ENCODE measurements at regions not wholly inside any gene's neighbourhood (a gene's known extent, or its start where the extent isn't known, plus 50 kb on each side); places are given as distances from the start of the nearest gene placed in this dataset.
"Not testable (repeated sequence)": the region's sequence is repeated elsewhere in the genome, so short reads cannot be mapped to it uniquely, and the experiment has no call there.

GRCh38 chr2:174681099-174682006, 82.9 kb downstream of the CHRNA1 start:
- POLR2A ChIA-PET, result interaction anchor here (1.0 to 5.8 kb wide), 7 partner anchors 23 to 127 kb away, joined by 3 to 74 read pairs (median 4); partner anchors contain the start of gene WIPF1
- H3K36me3 Mint-ChIP-seq, result peaks cover 10% of the 10 kb centered on the region
- DNase-seq (no peak), ATAC-seq (ENCODE audit: low read depth) (no peak)
- H3K4me3 Mint-ChIP-seq, result peak overlapping the region; percentile 89
- H3K27ac Mint-ChIP-seq, result peak overlapping the region; percentile 81
- no peaks in the 10 kb centered on the region for H3K9me3 Mint-ChIP-seq
- peaks cover 66% of the 10 kb centered on the region for H3K4me1 Mint-ChIP-seq
- H3K27me3 Mint-ChIP-seq, result no peaks in the 10 kb centered on the region

GRCh38 chr2:174680221-174680620, 82.6 kb upstream of the WIPF1 start:
- no peak for ATAC-seq (ENCODE audit: low read depth)
- Mint-ChIP-seq H3K4me3 (peak overlapping the region; percentile 89), H3K4me1 (peaks cover 64% of the 10 kb centered on the region), H3K27ac (peak overlapping the region; percentile 72), H3K27me3 (no peaks in the 10 kb centered on the region), H3K9me3 (no peaks in the 10 kb centered on the region), H3K36me3 (peaks cover 16% of the 10 kb centered on the region)
- DNase-seq, result no peak
- POLR2A ChIA-PET, result interaction anchor here (0.5 to 5.8 kb wide), 7 partner anchors 46 to 87 kb away, joined by 3 to 74 read pairs (median 4); no protein-coding TSS in a partner anchor

GRCh38 chr2:174678395-174678794, 80.8 kb upstream of the WIPF1 start:
- H3K4me3 Mint-ChIP-seq, result no peak overlapping the region

GRCh38 chr2:174675615-174676014, 78.0 kb upstream of the WIPF1 start:
- Mint-ChIP-seq H3K36me3 (peaks cover 47% of the 10 kb centered on the region), H3K4me3 (peak overlapping the region; percentile 60), H3K4me1 (peaks cover 44% of the 10 kb centered on the region), H3K27ac (peak overlapping the region; percentile 74), H3K9me3 (peaks cover 6% of the 10 kb centered on the region), H3K27me3 (no peaks in the 10 kb centered on the region)
- DNase-seq, result no peak
- peak; percentile 64 for ATAC-seq (ENCODE audit: low read depth)
- POLR2A ChIA-PET, result no interaction called here

More at GRCh38 chr2:174678395-174678794, 80.8 kb upstream of the WIPF1 start:
- DNase-seq (no peak), ATAC-seq (ENCODE audit: low read depth) (no peak)
- H3K36me3 Mint-ChIP-seq, result peaks cover 23% of the 10 kb centered on the region
- POLR2A ChIA-PET, result interaction anchor here (1.5 to 2.1 kb wide), 2 partner anchors 44 to 84 kb away, joined by 5 to 8 read pairs; no protein-coding TSS in a partner anchor
- no peak overlapping the region for H3K27ac Mint-ChIP-seq
- no peaks in the 10 kb centered on the region for H3K9me3 Mint-ChIP-seq
- no peaks in the 10 kb centered on the region for H3K27me3 Mint-ChIP-seq
- peaks cover 51% of the 10 kb centered on the region for H3K4me1 Mint-ChIP-seq

GRCh38 chr2:174673876-174674275, 76.3 kb upstream of the WIPF1 start:
- Mint-ChIP-seq H3K36me3 (peaks cover 45% of the 10 kb centered on the region), H3K4me3 (no peak overlapping the region), H3K27me3 (no peaks in the 10 kb centered on the region), H3K4me1 (peaks cover 34% of the 10 kb centered on the region), H3K27ac (no peak overlapping the region), H3K9me3 (peaks cover 6% of the 10 kb centered on the region)
- POLR2A ChIA-PET, result no interaction called here
- no peak for ATAC-seq (ENCODE audit: low read depth)
- DNase-seq, result no peak

GRCh38 chr2:174673440-174673839, 75.8 kb upstream of the WIPF1 start:
- no peak overlapping the region for H3K27ac Mint-ChIP-seq
- POLR2A ChIA-PET, result no interaction called here
- H3K4me3 Mint-ChIP-seq, result no peak overlapping the region
- no peak for DNase-seq
- peaks cover 30% of the 10 kb centered on the region for H3K4me1 Mint-ChIP-seq
- no peak for ATAC-seq (ENCODE audit: low read depth)
- peaks cover 45% of the 10 kb centered on the region for H3K36me3 Mint-ChIP-seq
- peaks cover 6% of the 10 kb centered on the region for H3K9me3 Mint-ChIP-seq
- H3K27me3 Mint-ChIP-seq, result no peaks in the 10 kb centered on the region

- ATAC-seq (ENCODE audit: low read depth); H3K9me3 Mint-ChIP-seq; H3K27ac Mint-ChIP-seq; H3K27me3 Mint-ChIP-seq; POLR2A ChIA-PET; DNase-seq; H3K4me3 Mint-ChIP-seq: not testable (repeated sequence)
- Mint-ChIP-seq H3K36me3 (peaks cover 42% of the 10 kb centered on the region), H3K4me1 (peaks cover 23% of the 10 kb centered on the region)
These were observed 73.9 kb upstream of the WIPF1 start for GRCh38 chr2:174671532-174671931.

- H3K36me3 Mint-ChIP-seq, result peaks cover 39% of the 10 kb centered on the region
- H3K4me3 Mint-ChIP-seq, result no peak overlapping the region
- no peaks in the 10 kb centered on the region for H3K27me3 Mint-ChIP-seq
- ATAC-seq (ENCODE audit: low read depth) (no peak), DNase-seq (no peak)
- POLR2A ChIA-PET, result no interaction called here
- peaks cover 6% of the 10 kb centered on the region for H3K9me3 Mint-ChIP-seq
- no peak overlapping the region for H3K27ac Mint-ChIP-seq
- peaks cover 19% of the 10 kb centered on the region for H3K4me1 Mint-ChIP-seq
These were observed 72.8 kb upstream of the WIPF1 start for GRCh38 chr2:174670446-174670845.

- Mint-ChIP-seq H3K4me1 (peaks cover 19% of the 10 kb centered on the region), H3K9me3 (peaks cover 6% of the 10 kb centered on the region), H3K27me3 (no peaks in the 10 kb centered on the region), H3K4me3 (no peak overlapping the region), H3K27ac (no peak overlapping the region), H3K36me3 (peaks cover 37% of the 10 kb centered on the region)
- POLR2A ChIA-PET, result no interaction called here
- ATAC-seq (ENCODE audit: low read depth) (no peak), DNase-seq (no peak)
These were observed 71.7 kb upstream of the WIPF1 start for GRCh38 chr2:174669336-174669735.

GRCh38 chr2:174668075-174668474, 70.5 kb upstream of the WIPF1 start:
- Mint-ChIP-seq H3K27me3 (no peaks in the 10 kb centered on the region), H3K36me3 (peaks cover 29% of the 10 kb centered on the region), H3K9me3 (peaks cover 6% of the 10 kb centered on the region), H3K4me1 (peaks cover 21% of the 10 kb centered on the region), H3K27ac (peak overlapping the region; percentile 33), H3K4me3 (peak overlapping the region; percentile 45)
- DNase-seq, result no peak
- POLR2A ChIA-PET, result interaction anchor here (0.7 to 2.2 kb wide), 3 partner anchors 33 to 78 kb away, joined by 3 to 9 read pairs (median 3); no protein-coding TSS in a partner anchor
- no peak for ATAC-seq (ENCODE audit: low read depth)

GRCh38 chr2:174667250-174667860, 69.8 kb upstream of the WIPF1 start:
- POLR2A ChIA-PET, result interaction anchor here (0.7 to 2.2 kb wide), 3 partner anchors 33 to 78 kb away, joined by 3 to 9 read pairs (median 3); no protein-coding TSS in a partner anchor
- ATAC-seq (ENCODE audit: low read depth), result peak; percentile 85

GRCh38 chr2:174666845-174667244, 69.2 kb upstream of the WIPF1 start:
- H3K4me3 Mint-ChIP-seq, result no peak overlapping the region
- DNase-seq (no peak), ATAC-seq (ENCODE audit: low read depth) (no peak)
- POLR2A ChIA-PET, result interaction anchor here (2.2 kb wide), 1 partner anchor 32 kb away, joined by 9 read pairs; no protein-coding TSS in a partner anchor
- peaks cover 4% of the 10 kb centered on the region for H3K9me3 Mint-ChIP-seq
- H3K4me1 Mint-ChIP-seq, result peaks cover 23% of the 10 kb centered on the region
- H3K27ac Mint-ChIP-seq, result no peak overlapping the region
- H3K27me3 Mint-ChIP-seq, result no peaks in the 10 kb centered on the region
- H3K36me3 Mint-ChIP-seq, result peaks cover 18% of the 10 kb centered on the region

More at GRCh38 chr2:174667250-174667860, 69.8 kb upstream of the WIPF1 start:
- H3K4me1 Mint-ChIP-seq, result peaks cover 23% of the 10 kb centered on the region
- H3K4me3 Mint-ChIP-seq, result peak overlapping the region; percentile 45
- DNase-seq, result no peak
- peaks cover 6% of the 10 kb centered on the region for H3K9me3 Mint-ChIP-seq
- no peaks in the 10 kb centered on the region for H3K27me3 Mint-ChIP-seq
- H3K27ac Mint-ChIP-seq, result peak overlapping the region; percentile 33
- peaks cover 23% of the 10 kb centered on the region for H3K36me3 Mint-ChIP-seq

GRCh38 chr2:174666312-174666711, 68.7 kb upstream of the WIPF1 start:
- ATAC-seq (ENCODE audit: low read depth), result no peak
- Mint-ChIP-seq H3K4me1 (peaks cover 25% of the 10 kb centered on the region), H3K9me3 (peaks cover 2% of the 10 kb centered on the region), H3K27ac (no peak overlapping the region), H3K4me3 (no peak overlapping the region), H3K27me3 (no peaks in the 10 kb centered on the region), H3K36me3 (peaks cover 17% of the 10 kb centered on the region)
- no peak for DNase-seq
- POLR2A ChIA-PET, result interaction anchor here (2.2 kb wide), 1 partner anchor 32 kb away, joined by 9 read pairs; no protein-coding TSS in a partner anchor
